ENCODE measurements at regions not wholly inside any gene's neighbourhood (a gene's known extent, or its start where the extent isn't known, plus 50 kb on each side); places are given as distances from the start of the nearest gene placed in this dataset.

- peaks cover 4% of the 10 kb centered on the region for H3K9me3 ChIP-seq (ENCODE audit: low read depth, low read length)
- H3K27me3 ChIP-seq (ENCODE audit: insufficient read depth, low read length) = no peaks in the 10 kb centered on the region
- no peak overlapping the region for H3K4me2 ChIP-seq (ENCODE audit: insufficient read depth, low read length)
- no peak overlapping the region for H3K4me3 ChIP-seq (ENCODE audit: insufficient read depth, low read length)
- no peak overlapping the region for H3K27ac ChIP-seq (ENCODE audit: low read depth, low read length)
- H2AFZ ChIP-seq (ENCODE audit: low read length) = no peak overlapping the region
- DNase-seq (ENCODE audit: insufficient read length, low spot score, missing footprints) = no peak
- no peaks in the 10 kb centered on the region for H3K36me3 ChIP-seq (ENCODE audit: insufficient read depth, low read length)
- no peaks in the 10 kb centered on the region for H3K79me2 ChIP-seq (ENCODE audit: insufficient read depth, low read length)
- no peaks in the 10 kb centered on the region for H3K4me1 ChIP-seq (ENCODE audit: insufficient read depth, low read length)
- H4K20me1 ChIP-seq (ENCODE audit: insufficient read depth, low read length) = no peaks in the 10 kb centered on the region
- no peak for TF ChIP-seq CTCF (IDR thresholded peaks at IDR 0.05; ENCODE audit: extremely low read depth, low read depth, low read length)
Observed at GRCh38 chr4:28386776-28387175, 1526.1 kb downstream of the STIM2 start.

GRCh38 chr4:28388471-28388870 lies 1527.8 kb downstream of the STIM2 start:
- Histone ChIP-seq H3K79me2 (ENCODE audit: insufficient read depth, low read length) (no peaks in the 10 kb centered on the region), H3K36me3 (ENCODE audit: insufficient read depth, low read length) (no peaks in the 10 kb centered on the region), H2AFZ (ENCODE audit: low read length) (no peak overlapping the region), H3K27me3 (ENCODE audit: insufficient read depth, low read length) (no peaks in the 10 kb centered on the region), H4K20me1 (ENCODE audit: insufficient read depth, low read length) (no peaks in the 10 kb centered on the region), H3K4me3 (ENCODE audit: insufficient read depth, low read length) (no peak overlapping the region), H3K27ac (ENCODE audit: low read depth, low read length) (no peak overlapping the region), H3K9me3 (ENCODE audit: low read depth, low read length) (peaks cover 4% of the 10 kb centered on the region), H3K4me1 (ENCODE audit: insufficient read depth, low read length) (no peaks in the 10 kb centered on the region), H3K4me2 (ENCODE audit: insufficient read depth, low read length) (no peak overlapping the region)
- no peak for DNase-seq (ENCODE audit: insufficient read length, low spot score, missing footprints)
- TF ChIP-seq CTCF (IDR thresholded peaks at IDR 0.05; ENCODE audit: extremely low read depth, low read depth, low read length) = no peak

- peak; percentile 6 for DNase-seq (ENCODE audit: insufficient read length, low spot score, missing footprints)
- TF ChIP-seq CTCF (IDR thresholded peaks at IDR 0.05; ENCODE audit: extremely low read depth, low read depth, low read length) = no peak
- H2AFZ ChIP-seq (ENCODE audit: low read length) = no peak overlapping the region
Observed at GRCh38 chr4:28391877-28392276, 1531.2 kb downstream of the STIM2 start.

GRCh38 chr4:28402751-28403150 lies 1542.1 kb downstream of the STIM2 start:
- Histone ChIP-seq H2AFZ (ENCODE audit: low read length) (no peak overlapping the region), H3K9me3 (ENCODE audit: low read depth, low read length) (no peaks in the 10 kb centered on the region), H3K27me3 (ENCODE audit: insufficient read depth, low read length) (no peaks in the 10 kb centered on the region), H3K36me3 (ENCODE audit: insufficient read depth, low read length) (no peaks in the 10 kb centered on the region), H3K4me2 (ENCODE audit: insufficient read depth, low read length) (no peak overlapping the region), H4K20me1 (ENCODE audit: insufficient read depth, low read length) (no peaks in the 10 kb centered on the region), H3K27ac (ENCODE audit: low read depth, low read length) (no peak overlapping the region), H3K4me3 (ENCODE audit: insufficient read depth, low read length) (no peak overlapping the region), H3K79me2 (ENCODE audit: insufficient read depth, low read length) (no peaks in the 10 kb centered on the region), H3K4me1 (ENCODE audit: insufficient read depth, low read length) (no peaks in the 10 kb centered on the region)
- no peak for TF ChIP-seq CTCF (IDR thresholded peaks at IDR 0.05; ENCODE audit: extremely low read depth, low read depth, low read length)
- no peak for DNase-seq (ENCODE audit: insufficient read length, low spot score, missing footprints)

More at GRCh38 chr4:28391877-28392276, 1531.2 kb downstream of the STIM2 start:
- Histone ChIP-seq H3K79me2 (ENCODE audit: insufficient read depth, low read length) (no peaks in the 10 kb centered on the region), H4K20me1 (ENCODE audit: insufficient read depth, low read length) (no peaks in the 10 kb centered on the region), H3K27ac (ENCODE audit: low read depth, low read length) (no peak overlapping the region), H3K4me3 (ENCODE audit: insufficient read depth, low read length) (no peak overlapping the region), H3K27me3 (ENCODE audit: insufficient read depth, low read length) (no peaks in the 10 kb centered on the region), H3K4me2 (ENCODE audit: insufficient read depth, low read length) (no peak overlapping the region), H3K9me3 (ENCODE audit: low read depth, low read length) (no peaks in the 10 kb centered on the region), H3K4me1 (ENCODE audit: insufficient read depth, low read length) (no peaks in the 10 kb centered on the region), H3K36me3 (ENCODE audit: insufficient read depth, low read length) (no peaks in the 10 kb centered on the region)
